CD4-positive, alpha-beta T cell treated with Interleukin-21 for 1 hour (primary cell): ENCODE measurements at regions not wholly inside any gene's neighbourhood (a gene's known extent, or its start where the extent isn't known, plus 50 kb on each side); places are given as distances from the start of the nearest gene placed in this dataset.
"Not testable (repeated sequence)": the region's sequence is repeated elsewhere in the genome, so short reads cannot be mapped to it uniquely, and the experiment has no call there.

Experiments
- DNase-seq: peaks from one replicate; pipeline ENCODE4 v3.0.0-alpha.2; 2020

DNA sequence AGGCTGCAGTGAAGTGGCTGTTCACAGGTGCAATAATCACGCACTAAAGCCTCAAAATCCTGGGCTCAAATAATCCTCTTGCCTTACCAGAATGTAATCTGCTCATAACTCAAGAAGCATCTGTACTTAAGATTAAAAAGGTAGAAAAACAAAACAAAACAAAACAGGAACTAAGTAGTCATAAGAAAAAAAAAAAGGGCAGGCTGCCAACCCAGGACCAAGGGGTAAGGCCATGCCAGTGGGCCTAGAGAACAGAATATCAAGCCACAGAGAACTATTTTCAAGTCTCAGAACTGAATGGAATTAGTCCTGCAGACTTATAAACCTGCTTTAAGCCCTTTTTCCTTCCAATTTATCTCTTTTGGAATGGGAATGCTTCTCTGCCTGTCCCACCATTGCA, 64.8 kb upstream of the TBC1D3K start:
- no peak for DNase-seq

DNA sequence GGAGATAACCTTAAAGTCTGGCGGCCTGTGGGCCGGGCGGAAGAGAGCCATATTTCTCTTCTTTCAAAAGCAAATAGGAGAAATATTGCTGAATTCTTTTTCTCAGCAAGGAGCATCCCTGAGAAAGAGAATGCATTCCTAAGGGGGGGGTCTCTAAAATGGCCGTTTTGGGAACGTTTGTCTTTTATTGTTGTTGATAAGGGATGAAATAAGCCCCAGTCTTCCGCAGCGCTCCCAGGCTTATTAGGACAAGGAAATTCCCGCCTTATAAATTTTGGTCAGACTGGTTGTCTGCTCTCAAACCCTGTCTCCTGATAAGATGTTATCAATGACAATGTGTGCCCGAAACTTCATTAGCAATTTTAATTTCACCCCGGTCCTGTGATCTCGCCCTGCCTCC, 65.8 kb upstream of the TBC1D3K start:
- not testable (repeated sequence) for DNase-seq

DNA sequence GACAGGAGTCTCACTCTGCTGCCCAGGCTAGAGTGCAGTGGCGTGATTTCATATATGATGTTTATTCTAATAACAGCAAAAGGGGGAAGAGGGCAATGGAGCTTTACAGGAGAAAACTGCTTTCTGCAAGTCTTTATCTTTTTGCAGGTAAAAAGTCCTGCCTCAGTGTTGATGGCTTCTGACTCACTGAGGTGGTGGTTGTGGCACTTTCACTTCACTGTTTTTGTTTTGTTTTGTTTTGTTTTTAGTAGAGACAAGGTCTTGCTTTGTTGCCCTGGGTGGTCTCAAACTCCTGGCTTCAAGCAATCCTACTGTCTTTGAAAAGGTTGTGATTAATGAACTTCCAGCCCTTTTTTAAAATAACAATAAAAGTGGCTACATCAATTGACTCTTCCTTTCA, 68.0 kb upstream of the TBC1D3K start:
- DNase-seq, result no peak

DNA sequence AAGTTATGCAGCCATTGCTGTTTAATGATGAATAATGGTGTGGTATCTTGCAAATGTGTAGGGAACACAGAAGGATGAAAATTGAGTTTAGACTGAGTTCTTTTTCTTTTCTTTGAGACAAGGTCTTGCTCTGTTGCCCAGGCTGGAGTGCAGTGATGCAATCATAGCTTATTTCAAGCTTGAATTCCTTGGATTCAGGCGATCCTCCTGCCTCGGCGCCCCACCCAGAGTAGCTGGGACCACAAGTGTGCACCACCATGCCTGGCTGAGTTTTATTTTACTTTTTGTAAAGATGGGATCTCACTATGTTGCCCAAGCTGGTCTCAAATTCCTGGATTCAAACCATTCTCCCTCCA, 74.6 kb upstream of the TBC1D3K start:
- no peak for DNase-seq

- DNase-seq, result peak; percentile 12
Measured at GRCh38 chr17:37848690-37849616, 75.3 kb upstream of the TBC1D3K start.

DNA sequence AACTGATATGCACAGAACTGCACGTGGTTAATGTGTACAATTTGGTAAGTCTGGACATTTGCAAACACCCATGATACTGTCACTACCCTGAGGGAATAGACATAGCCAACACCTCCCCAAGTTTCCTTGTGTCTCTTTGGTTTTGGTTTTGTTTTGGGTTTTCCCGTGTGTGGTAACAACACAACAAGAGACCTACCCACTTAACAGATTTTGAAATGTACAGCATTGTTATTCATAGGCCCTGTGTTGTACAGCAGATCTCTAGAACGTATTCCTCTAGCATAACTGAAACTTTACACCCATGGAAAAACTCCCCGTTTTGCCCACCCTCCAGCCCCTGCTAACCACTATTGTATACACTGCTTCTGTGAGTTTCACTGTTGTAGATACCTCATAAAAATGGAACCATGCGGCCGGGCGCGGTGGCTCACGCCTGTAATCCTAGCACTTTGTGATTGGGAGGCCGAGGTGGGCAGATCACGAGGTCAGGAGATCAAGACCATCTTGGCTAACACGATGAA, 76.3 kb upstream of the TBC1D3K start:
- no peak for DNase-seq

- DNase-seq, result no peak
Measured at GRCh38 chr17:37847102-37847501, 77.1 kb upstream of the TBC1D3K start.

DNA sequence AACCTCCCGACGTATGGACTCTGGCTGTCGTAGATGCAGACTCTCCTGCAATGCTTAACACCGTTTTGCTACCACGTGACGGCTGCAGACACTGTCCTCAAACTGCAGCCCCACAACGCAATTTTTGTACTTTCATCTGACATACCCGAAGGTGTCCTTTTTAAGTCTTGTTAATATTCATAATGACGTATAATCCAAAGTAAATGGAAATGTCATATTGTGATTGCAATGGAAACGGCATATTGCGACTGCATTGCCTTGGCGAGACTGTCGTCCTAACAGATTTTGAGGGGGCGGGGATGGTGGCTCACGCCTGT, 79.3 kb upstream of the TBC1D3K start:
- no peak for DNase-seq

DNA sequence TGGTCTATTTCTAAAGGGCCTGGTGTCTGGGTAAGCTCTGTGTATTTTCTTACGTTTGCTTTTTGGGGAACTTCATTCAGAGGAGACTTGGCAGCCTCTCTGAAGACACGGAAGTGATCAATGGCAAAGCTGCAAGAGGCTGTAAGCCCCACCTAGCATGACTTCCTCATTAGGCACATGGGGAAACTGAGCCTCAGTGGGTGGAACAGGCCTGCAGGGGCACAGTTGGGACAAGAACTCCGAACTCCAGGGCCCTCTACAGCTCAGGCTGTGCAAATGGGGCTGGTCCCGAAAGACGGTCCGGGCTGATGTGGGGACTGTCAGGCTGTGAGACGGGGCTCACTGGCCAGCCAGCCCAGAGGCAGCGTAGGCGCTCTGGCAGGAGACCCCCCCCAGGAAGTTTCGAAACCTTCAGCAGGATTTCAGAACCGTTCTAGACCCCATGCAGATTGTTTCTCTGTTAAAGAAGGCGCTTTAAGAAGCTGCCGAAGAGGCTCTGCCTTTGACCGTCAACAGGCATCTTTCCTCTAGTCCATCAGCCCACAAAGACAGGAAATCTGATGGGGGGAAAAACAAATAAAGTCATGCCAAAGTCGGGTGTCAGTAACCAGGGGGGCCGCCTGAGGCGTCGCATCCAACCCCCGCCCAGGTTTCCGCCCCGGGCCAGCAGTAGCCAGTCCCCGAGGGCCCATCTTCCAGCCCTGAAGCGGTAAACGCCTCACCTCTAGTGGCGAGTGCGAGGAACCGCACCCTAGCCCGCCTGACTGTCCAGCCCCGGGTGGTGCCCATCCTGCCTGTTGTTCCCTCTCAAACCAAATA, 79.8 kb upstream of the TBC1D3K start:
- DNase-seq, result peak; percentile 27

GRCh38 chr17:37842401-37842800, 81.8 kb upstream of the TBC1D3K start:
- no peak for DNase-seq

GRCh38 chr17:37841232-37841631, 83.0 kb upstream of the TBC1D3K start:
- DNase-seq, result no peak

- DNase-seq, result no peak
Measured at GRCh38 chr17:37840576-37840975, 83.6 kb upstream of the TBC1D3K start.

GRCh38 chr17:37839196-37839978, 84.8 kb upstream of the TBC1D3K start:
- no peak for DNase-seq

DNA sequence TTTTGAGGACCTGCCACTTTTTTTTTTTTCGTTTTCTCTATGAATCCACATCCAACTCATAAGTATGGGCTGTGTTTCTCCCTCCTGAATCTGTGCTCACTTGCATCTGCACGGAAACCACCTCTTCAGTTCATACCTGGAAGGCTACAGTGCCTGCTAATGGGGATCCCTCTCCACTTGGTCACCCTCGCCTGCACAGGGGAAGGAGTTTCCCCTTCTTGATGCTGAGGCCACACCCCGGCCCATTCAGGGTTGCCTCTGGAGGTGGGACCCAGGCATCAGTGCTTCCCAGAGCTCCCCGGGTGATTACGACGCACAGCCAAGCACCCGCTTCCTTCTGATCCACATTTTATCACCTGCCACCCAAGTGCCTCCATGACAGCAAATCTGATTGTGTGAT, 85.9 kb upstream of the TBC1D3K start:
- no peak for DNase-seq

GRCh38 chr17:37836593-37836992, 87.6 kb upstream of the TBC1D3K start:
- no peak for DNase-seq

DNA sequence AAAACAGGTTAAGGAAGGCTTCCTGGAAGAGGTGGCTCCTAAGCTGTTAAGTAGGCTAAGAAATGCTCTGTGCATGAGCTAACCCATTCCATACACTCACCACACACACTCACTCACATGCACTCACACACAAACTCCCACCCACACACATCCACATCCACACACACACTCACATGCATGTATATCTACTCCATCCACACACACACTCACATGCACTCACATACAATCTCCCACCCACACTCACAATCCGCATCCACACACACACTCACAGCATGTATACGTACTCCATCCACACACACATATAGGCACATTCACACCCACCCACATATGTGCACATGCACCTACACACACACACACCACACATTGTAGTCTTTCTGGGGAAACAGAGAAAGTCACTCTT, 89.3 kb upstream of the HNF1B start:
- DNase-seq, result no peak

DNA sequence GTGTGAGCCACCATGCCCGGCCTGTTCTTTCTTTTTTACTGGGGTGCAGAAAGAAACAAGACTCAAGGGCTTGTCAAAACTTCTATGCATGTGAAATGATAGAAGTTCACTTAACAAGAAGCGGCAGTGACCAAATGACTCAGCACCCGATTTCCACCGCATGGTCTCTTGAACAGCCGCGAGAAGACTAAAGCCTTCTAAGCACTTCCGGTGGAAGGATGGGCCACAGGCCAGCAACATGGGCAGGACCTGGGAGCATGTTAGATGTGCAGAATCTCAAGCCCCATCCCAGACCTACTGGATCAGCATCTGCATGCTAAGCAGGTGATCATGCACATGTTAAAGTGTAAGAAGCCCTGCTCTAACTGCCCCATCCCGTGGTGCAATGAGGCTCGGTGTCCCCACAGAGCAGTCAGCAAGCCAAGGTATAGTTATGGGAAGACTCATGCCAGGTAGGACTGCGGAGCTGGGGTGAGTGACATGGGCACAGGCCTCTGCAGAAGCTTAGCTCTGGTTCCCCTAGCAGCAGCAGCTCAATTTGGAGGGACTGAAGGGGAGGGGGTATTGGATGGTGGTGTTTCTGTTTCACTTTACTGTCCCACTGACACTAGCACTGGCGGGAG, 88.5 kb upstream of the HNF1B start:
- DNase-seq, result no peak

DNA sequence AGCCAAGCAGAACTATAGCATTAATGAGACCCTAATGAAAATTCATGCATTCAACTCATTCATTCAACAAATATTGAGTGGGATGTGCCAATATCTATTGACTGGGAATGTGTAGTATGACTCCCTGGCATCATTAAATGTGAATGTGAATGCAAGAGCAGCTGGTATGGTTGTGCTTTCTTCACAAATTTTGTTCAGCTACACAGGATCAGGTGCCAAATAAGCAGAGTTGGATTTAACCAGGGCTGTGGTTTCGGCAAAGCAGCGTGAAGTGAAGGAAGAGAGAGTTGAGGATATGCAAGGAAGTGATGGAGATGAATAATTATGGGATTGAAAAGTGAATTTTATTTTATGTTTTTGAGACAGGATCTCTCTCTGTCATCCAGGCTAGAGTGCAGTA, 87.1 kb upstream of the HNF1B start:
- no peak for DNase-seq

DNA sequence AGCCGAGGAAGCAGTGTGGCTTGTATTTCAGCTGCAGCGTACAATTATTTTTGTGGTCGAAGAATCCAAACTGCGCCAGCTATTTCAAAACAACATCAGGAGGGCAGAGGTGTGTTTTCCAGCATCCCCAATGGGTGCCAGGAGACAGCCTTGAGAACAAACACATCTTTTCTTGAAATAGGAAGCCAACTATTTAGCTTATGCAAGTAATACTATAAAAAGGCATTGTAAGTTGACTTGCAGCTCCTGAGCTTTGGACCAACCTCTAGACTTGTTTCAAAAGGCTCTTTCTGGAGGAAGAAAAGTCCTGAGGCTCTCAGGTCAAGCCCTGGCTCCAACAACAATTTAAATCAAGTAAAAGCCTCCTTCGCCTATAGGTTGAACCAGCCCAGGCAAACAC, 86.6 kb upstream of the HNF1B start:
- no peak for DNase-seq

DNA sequence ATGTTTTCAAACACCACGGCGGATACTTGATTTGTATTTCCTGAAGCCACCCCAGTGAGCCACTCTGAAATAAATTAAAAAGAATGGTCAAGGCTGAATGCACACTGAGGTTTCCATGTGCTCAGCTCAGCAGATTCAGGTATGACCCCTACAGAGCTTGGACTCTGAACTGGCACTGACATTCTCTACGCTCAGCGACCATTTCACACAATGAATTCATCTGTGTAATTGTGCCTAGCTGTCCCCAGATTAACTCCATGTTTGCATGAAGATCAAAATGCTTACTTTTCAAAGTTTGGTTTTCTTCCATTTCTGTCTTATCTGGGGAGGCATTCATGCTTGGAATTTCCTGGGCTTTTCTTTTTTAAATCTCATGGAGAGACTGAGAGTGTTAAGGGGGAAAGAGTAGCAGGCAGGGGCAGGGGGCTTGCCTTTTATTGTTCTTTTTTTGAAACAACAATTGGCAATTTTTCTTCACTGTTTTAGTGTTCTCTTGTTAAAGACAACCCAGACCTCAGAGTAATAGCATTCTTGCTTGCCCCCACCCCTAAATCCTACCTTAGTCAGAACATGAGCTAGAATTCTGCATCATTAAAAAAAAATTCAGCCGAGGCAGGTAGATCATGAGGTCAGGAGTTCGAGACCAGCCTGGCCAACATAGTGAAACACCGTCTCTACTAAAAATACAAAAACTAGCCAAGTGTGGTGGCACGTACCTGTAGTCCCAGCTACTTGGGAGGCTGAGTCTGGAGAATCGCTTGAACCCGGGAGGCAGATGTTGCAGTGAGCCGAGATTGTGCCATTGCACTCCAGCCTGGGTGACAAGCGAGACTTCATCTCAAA, 85.5 kb upstream of the HNF1B start:
- DNase-seq, result no peak

GRCh38 chr17:37829592-37830123, 84.8 kb upstream of the HNF1B start:
- DNase-seq, result no peak
